HCT116 (cell line): ENCODE measurements at regions not wholly inside any gene's neighbourhood (a gene's known extent, or its start where the extent isn't known, plus 50 kb on each side); places are given as distances from the start of the nearest gene placed in this dataset.

Source experiments
- ATAC-seq: fragments of 200-7000 bp; cut with Tn5 transposase; 2 replicates; pipeline ENCODE4 v1.9.1; 2020; ENCODE audit warnings: mild to moderate bottlenecking, moderate library complexity
- BruUV-seq: library from RNA; stranded (reverse); fragments of 400-500 nt; replicated peaks from 2 replicates; lab custom pipeline; 2021; lab: Mats Ljungman, UMichigan
- CTCF ChIA-PET: fragments of 300-600 bp; sonication (Branson Sonifier 250); formaldehyde crosslinking; loops from one replicate; lab custom pipeline; 2021; ENCODE audit warnings: antibody characterized with exemption; lab: Charles Lee
- POLR2A ChIA-PET: fragments of 300-600, 350-600 bp; sonication (Branson Sonifier 250); formaldehyde crosslinking; loops from one replicate; lab custom pipeline; 2021; ENCODE audit warnings: antibody characterized with exemption; lab: Charles Lee
- RAD21 ChIA-PET, 2 experiments: fragments of 300-600 bp; sonication (Branson Sonifier 250); formaldehyde crosslinking; loops; one replicate each; lab custom pipeline; 2023; ENCODE audit warnings: low total read pairs in 2 of 2; ENCODE audit not compliant: uncharacterized antibody in 2 of 2, unreplicated experiment in 2 of 2, low non-redundant PET in 1 of 2; lab: Charles Lee
- DNase-seq: peaks from one replicate; pipeline ENCODE4 v3.0.0-alpha.2; 2010; ENCODE audit warnings: low read depth, low spot score
- H2AFZ ChIP-seq: fragments of 200-600 bp; shearing (Covaris generic), sonication (generic); 2 replicates; pipeline ENCODE4 v1.6.1; 2017; ENCODE audit warnings: low read depth, mixed run types, mixed read lengths, antibody characterized with exemption, low read length; ENCODE audit not compliant: poor library complexity, severe bottlenecking
- H3K27ac ChIP-seq: 2 replicates; pipeline ENCODE4 v1.5.1; 2012; ENCODE audit warnings: low read depth, low read length
- H3K27me3 ChIP-seq: fragments of 200-600 bp; sonication (generic); 2 replicates; pipeline ENCODE4 v1.6.1; 2016; ENCODE audit warnings: mixed run types, low read length, mixed read lengths; ENCODE audit not compliant: insufficient read depth
- H3K36me3 ChIP-seq, 2 experiments: fragments of 200-500 bp in 1 of 2; fragments of 200-600 bp in 1 of 2; sonication (Bioruptor generic) in 1 of 2; sonication (generic) in 1 of 2; 2 replicates each; pipeline versions ENCODE4 v1.5.1 to v1.6.1; 2014 to 2016; ENCODE audit warnings: low read length in 2 of 2, inconsistent platforms in 1 of 2, mixed read lengths in 1 of 2, mixed run types in 1 of 2; ENCODE audit not compliant: insufficient read depth in 2 of 2, control insufficient read depth in 1 of 2
- H3K4me1 ChIP-seq, 2 experiments: fragments of 200-600 bp in 1 of 2; sonication (generic) in 1 of 2; 2 replicates each; pipeline versions ENCODE4 v1.5.1 to v1.6.1; 2012 to 2017; ENCODE audit warnings: low read length in 2 of 2, inconsistent platforms in 1 of 2, mild to moderate bottlenecking in 1 of 2, mixed read lengths in 1 of 2, mixed run types in 1 of 2, moderate library complexity in 1 of 2; ENCODE audit not compliant: insufficient read depth in 2 of 2, control insufficient read depth in 1 of 2
- H3K4me2 ChIP-seq: fragments of 200-600 bp; sonication (generic); 2 replicates; pipeline ENCODE4 v1.6.1; 2017; ENCODE audit warnings: mixed run types, low read length, mixed read lengths
- H3K4me3 ChIP-seq, 2 experiments: fragments of 200-600 bp in 1 of 2; sonication (generic) in 1 of 2; replicated peaks in 1 of 2; 2 replicates each; pipeline ENCODE4 v1.5.1; 2011 to 2016; ENCODE audit warnings: low read length in 2 of 2, control low read depth in 1 of 2, low read depth in 1 of 2, mild to moderate bottlenecking in 1 of 2, mixed read lengths in 1 of 2, mixed run types in 1 of 2
- H3K79me2 ChIP-seq: fragments of 200-600 bp; sonication (generic); 2 replicates; pipeline ENCODE4 v1.6.1; 2017; ENCODE audit warnings: mild to moderate bottlenecking, mixed run types, low read length, moderate library complexity, mixed read lengths; ENCODE audit not compliant: insufficient read depth
- H3K9ac ChIP-seq: fragments of 200-600 bp; sonication (generic); 2 replicates; pipeline ENCODE4 v1.6.1; 2016; ENCODE audit warnings: low read length, mixed read lengths
- H3K9me2 ChIP-seq: fragments of 200-600 bp; sonication (generic), shearing (Covaris generic); 2 replicates; pipeline ENCODE4 v1.6.1; 2017; ENCODE audit warnings: mixed run types, mild to moderate bottlenecking, moderate library complexity; ENCODE audit not compliant: insufficient read depth
- H3K9me3 ChIP-seq, 2 experiments: fragments of 200-500 bp in 1 of 2; fragments of 200-600 bp in 1 of 2; sonication (Bioruptor generic) in 1 of 2; sonication (generic) in 1 of 2; 2 replicates each; pipeline ENCODE4 v1.6.1; 2014 to 2017; ENCODE audit warnings: low read length in 2 of 2, mixed read lengths in 2 of 2, inconsistent platforms in 1 of 2, low read depth in 1 of 2, mild to moderate bottlenecking in 1 of 2, mixed run types in 1 of 2, moderate library complexity in 1 of 2; ENCODE audit not compliant: control insufficient read depth in 1 of 2, insufficient read depth in 1 of 2
- H4K20me1 ChIP-seq: fragments of 200-600 bp; sonication (generic), shearing (Covaris generic); 2 replicates; pipeline ENCODE4 v1.6.1; 2017; ENCODE audit warnings: mixed run types, mild to moderate bottlenecking, moderate library complexity; ENCODE audit not compliant: insufficient read depth
- CEBPB ChIP-seq: IDR thresholded peaks from 2 replicates; pipeline ENCODE4 v1.6.1; 2012; ENCODE audit warnings: low read depth
- EGR1 ChIP-seq: IDR thresholded peaks from 2 replicates; pipeline ENCODE4 v1.6.1; 2012; ENCODE audit warnings: low read depth
- ELF1 ChIP-seq: IDR thresholded peaks from 2 replicates; pipeline ENCODE4 v1.6.1; 2012; ENCODE audit warnings: low read depth, borderline replicate concordance
- FOSL1 ChIP-seq: IDR thresholded peaks from 2 replicates; pipeline ENCODE4 v1.6.1; 2012; ENCODE audit warnings: low read depth
- intact Hi-C: fragments of 100-400 bp; cut with micrococcal nuclease; formaldehyde crosslinking; loops from 2 replicates; pipeline ENCODE4 v1.10.0; 2022
- TF ChIP-seq, protein P1 (sequence below): IDR thresholded peaks from 2 replicates; pipeline ENCODE4 v1.6.1; 2012
- TF ChIP-seq, protein P2 (sequence below), 3 experiments: fragments of 200-600 bp in 1 of 3; sonication (generic) in 1 of 3; IDR thresholded peaks in 2 of 3; conservative IDR thresholded peaks in 1 of 3; 2 replicates each; pipeline ENCODE4 v1.5.1; 2012 to 2017; ENCODE audit warnings: low read depth in 2 of 3, low read length in 2 of 3, antibody characterized with exemption in 1 of 3, borderline replicate concordance in 1 of 3, control low read depth in 1 of 3, mild to moderate bottlenecking in 1 of 3, mixed read lengths in 1 of 3, mixed run types in 1 of 3, moderate library complexity in 1 of 3; ENCODE audit not compliant: insufficient read depth in 1 of 3

DNA sequence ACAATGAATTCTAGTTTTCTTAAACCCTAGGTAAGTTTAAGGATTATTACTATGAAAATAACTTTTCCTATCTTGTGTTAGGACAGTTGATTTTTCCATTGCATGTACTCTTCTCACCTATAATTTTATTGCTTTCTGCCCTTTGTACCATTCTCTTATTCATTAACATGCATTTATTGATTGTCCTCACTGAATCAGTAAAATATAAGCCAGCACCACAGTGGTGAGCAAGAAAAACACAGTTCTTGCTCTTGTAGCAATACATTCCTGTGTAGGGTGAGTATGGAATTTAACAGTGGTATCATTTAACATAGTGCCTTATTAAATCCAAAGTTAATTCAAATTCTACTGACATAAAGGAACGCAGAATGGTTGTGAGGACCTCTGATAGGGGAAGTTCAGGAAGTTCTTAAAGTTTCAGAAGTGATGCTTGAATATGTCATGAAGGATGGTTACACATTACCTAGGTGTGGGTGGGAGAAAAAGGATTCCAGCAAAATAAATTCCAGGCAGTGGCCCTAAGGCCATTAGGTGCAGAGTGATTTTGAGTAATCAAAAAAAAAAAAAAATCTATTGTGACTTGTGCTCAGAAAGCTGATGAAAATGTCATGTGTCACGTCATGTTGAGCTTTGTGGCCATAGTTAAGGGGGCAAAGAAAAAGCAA lies 104.7 kb upstream of the DSEL start (continued):
- TF ChIP-seq, protein P1, sequence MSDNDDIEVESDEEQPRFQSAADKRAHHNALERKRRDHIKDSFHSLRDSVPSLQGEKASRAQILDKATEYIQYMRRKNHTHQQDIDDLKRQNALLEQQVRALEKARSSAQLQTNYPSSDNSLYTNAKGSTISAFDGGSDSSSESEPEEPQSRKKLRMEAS, result no peak
- no peak for TF ChIP-seq EGR1
- TF ChIP-seq ELF1, result no peak
- TF ChIP-seq, protein P2, sequence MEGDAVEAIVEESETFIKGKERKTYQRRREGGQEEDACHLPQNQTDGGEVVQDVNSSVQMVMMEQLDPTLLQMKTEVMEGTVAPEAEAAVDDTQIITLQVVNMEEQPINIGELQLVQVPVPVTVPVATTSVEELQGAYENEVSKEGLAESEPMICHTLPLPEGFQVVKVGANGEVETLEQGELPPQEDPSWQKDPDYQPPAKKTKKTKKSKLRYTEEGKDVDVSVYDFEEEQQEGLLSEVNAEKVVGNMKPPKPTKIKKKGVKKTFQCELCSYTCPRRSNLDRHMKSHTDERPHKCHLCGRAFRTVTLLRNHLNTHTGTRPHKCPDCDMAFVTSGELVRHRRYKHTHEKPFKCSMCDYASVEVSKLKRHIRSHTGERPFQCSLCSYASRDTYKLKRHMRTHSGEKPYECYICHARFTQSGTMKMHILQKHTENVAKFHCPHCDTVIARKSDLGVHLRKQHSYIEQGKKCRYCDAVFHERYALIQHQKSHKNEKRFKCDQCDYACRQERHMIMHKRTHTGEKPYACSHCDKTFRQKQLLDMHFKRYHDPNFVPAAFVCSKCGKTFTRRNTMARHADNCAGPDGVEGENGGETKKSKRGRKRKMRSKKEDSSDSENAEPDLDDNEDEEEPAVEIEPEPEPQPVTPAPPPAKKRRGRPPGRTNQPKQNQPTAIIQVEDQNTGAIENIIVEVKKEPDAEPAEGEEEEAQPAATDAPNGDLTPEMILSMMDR (IDR thresholded peaks at IDR 0.05 in 2 of 3, conservative IDR thresholded peaks at IDR 0.05 in 1 of 3; ENCODE audit: borderline replicate concordance in 1 of 3, insufficient read depth in 1 of 3, low read depth in 2 of 3, low read length in 2 of 3), result no peak

DNA sequence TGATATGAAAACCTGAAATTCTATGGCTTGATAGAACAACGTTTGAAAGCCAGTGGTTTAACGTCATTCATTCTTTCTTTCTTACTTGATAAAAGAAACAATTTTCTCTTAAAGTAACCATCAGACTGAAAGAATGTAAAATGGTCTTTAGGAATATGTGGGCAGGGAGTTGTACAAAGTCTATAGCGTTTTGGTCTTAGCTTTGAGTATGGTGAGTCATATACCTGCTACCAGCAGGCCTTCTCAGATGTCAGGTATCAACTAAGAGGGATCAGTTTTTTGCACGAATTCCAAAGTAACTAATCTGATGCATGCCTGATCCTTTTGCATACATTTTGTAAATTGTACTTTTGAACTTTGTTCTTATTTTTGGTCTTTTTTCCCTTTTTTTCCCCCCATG lies 101.5 kb upstream of the DSEL start:
- ChIA-PET POLR2A (no interaction called here), RAD21 (no interaction called here), CTCF (no interaction called here)
- H3K79me2 ChIP-seq, result no peaks in the 10 kb centered on the region
- no peak overlapping the region for H3K27ac ChIP-seq
- no peak overlapping the region for H3K9ac ChIP-seq
- H4K20me1 ChIP-seq, result no peaks in the 10 kb centered on the region
- ATAC-seq (no peak), DNase-seq (no peak)
- no peak overlapping the region for H2AFZ ChIP-seq
- H3K9me3 ChIP-seq, result peaks cover 6 to 20% of the 10 kb centered on the region in 2 experiments; a peak in 2 of 4 replicates
- no peaks in the 10 kb centered on the region for H3K4me1 ChIP-seq
- no TSS peak for BruUV-seq
- H3K36me3 ChIP-seq, result no peaks in the 10 kb centered on the region
- H3K27me3 ChIP-seq, result no peaks in the 10 kb centered on the region
- no peak overlapping the region for H3K4me2 ChIP-seq
- TF ChIP-seq FOSL1 (no peak), CEBPB (no peak)
- TF ChIP-seq, protein P2 (IDR thresholded peaks at IDR 0.05 in 2 of 3, conservative IDR thresholded peaks at IDR 0.05 in 1 of 3; ENCODE audit: borderline replicate concordance in 1 of 3, insufficient read depth in 1 of 3, low read depth in 2 of 3, low read length in 2 of 3), result no peak
- H3K9me2 ChIP-seq, result no peaks in the 10 kb centered on the region
- no peak overlapping the region for H3K4me3 ChIP-seq
- intact Hi-C loops, result no loop called here
